Stimulated activated CD4-positive, alpha-beta T cell treated with anti-CD3 and anti-CD28 coated beads, TNF-alpha, amount 100 ng/mL, for 4 hours (primary cell): ENCODE measurements at regions not wholly inside any gene's neighbourhood (a gene's known extent, or its start where the extent isn't known, plus 50 kb on each side); places are given as distances from the start of the nearest gene placed in this dataset.

ENCODE experiments used
- DNase-seq, 3 experiments: peaks; one replicate each; pipeline ENCODE4 v3.0.0-alpha.2; 2020; ENCODE audit warnings: low read depth in 3 of 3

DNA sequence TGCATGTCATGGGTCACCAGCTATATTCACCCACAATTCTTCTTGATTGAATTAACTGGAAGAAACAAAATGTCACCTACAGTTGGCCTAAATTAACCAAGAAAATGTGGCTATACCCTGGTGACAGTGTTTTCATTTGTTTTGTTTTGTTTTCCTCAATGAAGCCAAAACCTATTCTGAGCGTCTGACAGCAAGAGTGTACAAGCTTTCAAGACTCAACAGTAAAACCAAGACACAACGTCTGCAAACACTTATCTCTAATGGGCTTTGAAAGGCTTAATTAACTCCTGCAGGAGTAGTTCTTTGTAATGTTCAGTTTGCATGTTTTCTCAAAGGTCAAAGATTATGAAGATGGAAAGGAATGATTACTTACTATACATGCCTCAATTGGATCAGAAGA lies 827.6 kb upstream of the KLHL29 start:
- no peak for DNase-seq

DNA sequence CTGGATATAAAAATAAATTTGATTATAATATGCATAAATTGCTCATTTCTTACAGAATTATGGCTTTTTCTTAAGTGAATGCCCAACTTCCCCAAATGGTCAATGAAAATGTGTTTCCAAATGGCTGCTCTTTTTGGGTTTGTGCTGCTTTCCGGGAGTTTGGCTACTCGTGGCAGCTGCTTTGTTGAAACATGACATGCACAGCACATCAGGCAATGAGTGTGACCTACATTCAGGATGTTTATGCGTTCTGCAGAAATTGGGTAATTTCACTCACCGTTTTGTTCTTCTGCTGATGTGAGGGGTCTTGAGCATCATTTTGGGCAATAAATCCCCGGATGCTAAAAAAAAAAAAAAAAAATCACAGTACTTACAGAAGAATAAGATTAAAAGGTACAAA lies 825.0 kb upstream of the KLHL29 start:
- DNase-seq = no peak

DNA sequence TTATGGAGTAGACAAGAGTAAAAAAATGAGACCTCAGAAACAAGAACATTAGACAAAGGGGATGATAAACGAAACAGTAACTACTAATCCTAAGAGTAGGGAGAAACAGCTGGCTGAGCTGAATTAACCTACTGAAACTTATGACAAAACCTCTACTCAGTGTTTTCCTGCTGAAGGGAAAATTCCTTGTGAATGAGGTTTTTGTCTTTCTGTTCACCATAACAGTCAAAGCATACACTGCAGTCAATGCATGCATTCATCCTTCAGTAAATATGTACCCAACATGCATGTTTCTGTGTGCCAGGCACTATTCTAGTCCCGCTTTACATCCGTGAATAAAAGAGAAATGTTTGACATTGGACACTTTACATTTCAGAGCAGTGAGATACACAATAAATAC lies 805.6 kb upstream of the KLHL29 start:
- no peak for DNase-seq

DNA sequence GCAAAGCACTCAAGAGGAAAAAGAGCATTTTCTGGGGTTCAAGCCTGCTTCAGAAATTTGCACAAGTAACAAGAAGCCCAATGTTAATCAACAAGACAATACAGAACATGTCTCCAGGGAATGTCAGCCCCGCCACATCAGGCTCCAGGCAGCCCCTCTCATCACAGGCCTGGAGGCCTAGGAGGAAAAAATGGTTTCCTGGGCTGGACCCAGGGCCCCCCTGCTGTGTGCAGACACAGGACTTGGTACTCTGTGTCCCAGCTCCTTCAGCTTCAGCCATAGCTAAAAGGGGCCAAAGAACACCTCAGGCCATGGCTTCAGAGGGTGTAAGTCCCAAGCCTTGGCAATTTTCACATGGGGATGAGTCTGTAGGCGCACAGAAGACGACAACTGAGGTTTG lies 802.9 kb upstream of the KLHL29 start:
- DNase-seq = no peak

DNA sequence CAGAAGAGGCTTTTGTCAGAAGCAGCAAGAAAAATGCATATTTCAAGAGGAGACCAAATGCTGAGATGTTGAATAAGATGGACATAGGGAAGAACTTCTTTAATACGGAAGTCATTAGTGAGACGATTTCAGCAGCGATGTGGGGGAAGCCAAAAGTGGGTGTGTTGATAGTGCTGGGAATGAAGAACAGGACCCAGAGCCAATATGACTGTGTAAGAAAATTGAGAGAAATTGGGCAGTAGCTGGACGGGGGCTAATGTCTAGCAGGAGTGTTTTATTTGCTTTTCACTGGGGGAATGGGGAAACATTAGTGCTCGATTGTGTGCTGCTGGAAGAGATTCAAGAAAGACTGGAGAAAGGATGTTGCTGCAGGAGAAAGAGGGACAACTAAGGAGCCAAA lies 788.7 kb upstream of the KLHL29 start:
- no peak for DNase-seq

DNA sequence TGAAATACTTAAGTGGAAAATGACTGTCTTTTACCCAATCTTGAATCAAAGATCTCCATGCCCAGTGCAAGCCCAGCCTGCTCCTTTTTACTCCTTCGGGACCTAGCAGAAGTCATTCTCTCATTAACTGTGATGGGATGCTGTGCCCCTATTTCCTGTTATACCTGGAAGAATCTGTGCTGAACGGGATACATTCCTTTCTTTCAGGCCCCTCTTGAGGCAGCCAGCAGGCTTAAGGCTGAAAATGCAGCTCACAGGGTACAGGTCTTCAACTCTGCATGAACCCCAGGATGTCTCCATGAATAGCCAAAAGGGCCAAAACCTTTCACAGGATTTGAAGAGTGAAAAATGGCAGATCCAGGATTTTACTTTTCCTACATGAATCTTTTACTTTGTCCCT lies 784.8 kb upstream of the KLHL29 start:
- no peak for DNase-seq

DNA sequence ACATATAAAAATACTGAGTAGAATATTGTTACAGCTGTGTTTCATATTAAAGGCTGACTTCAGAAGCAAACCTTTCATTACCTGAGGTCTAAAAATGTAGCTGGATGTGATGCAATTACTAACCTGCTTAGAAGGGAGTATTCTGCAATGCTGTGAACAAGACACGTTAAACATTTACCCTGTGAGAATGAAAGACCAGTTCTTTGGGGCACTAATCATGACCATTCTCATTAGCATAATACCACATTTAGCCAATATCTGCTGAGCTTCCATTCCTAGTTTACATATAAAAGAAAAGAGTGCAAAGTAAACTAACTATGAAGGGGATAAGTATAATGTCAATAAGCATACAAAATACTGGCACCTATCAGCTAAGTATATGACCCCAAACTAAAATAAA lies 784.0 kb upstream of the KLHL29 start:
- DNase-seq = no peak

DNA sequence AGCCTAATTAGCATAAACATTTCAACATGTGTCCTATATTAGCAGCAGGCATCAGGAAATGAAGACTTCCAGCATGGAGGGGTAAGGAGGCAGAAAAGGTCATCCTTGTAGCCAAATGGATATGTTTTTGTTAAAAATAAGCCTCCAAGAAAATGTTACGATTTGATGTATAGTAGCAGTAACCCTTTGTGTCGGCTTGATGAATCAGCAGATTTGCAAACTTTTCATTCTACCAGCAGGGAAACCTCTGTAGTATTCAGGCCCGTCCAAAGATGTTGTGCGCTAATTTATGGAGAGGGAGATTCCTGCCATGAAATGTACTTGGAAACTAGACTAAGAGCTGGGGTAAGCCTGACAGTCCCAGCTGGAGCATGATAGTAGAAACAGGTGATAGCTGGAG lies 780.8 kb upstream of the KLHL29 start:
- DNase-seq = no peak

DNA sequence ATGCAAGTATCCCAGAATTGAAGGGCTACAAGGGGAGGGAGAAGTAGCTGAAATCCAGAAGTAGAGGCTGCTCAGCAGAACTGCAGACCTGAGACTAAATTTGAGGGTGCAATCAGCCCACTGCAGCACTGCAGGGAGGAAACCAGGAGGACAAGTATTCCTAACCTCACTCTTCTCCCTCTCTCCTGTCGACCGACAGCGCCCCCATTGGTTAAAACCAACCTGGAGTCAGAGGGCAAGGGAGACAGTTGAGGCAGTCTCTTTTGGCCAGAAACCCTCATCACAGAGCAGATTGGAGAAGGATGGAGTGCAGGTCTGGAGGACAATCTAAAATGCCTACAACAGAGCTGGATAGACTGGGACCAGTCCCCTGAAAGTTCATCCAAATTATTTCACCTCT lies 768.9 kb upstream of the KLHL29 start:
- no peak for DNase-seq

DNA sequence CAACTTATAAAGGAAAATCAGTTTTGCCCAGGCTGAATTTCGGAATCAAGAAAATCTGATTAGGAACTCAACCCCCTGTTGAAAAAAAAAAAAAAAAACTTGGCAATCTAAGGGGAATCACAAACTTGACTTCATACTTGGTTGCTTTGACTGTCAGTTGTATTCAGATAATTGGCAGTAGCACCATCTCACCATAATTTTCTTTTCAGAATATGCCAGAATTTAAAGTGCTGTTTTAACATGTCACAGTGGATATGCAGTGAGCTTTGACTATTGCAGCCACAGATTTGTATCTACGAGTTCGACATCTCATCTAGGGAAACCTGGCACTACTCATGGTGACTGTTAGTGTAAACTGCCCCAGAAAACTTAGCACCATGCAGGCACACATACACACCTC lies 761.4 kb upstream of the KLHL29 start:
- DNase-seq = no peak

DNA sequence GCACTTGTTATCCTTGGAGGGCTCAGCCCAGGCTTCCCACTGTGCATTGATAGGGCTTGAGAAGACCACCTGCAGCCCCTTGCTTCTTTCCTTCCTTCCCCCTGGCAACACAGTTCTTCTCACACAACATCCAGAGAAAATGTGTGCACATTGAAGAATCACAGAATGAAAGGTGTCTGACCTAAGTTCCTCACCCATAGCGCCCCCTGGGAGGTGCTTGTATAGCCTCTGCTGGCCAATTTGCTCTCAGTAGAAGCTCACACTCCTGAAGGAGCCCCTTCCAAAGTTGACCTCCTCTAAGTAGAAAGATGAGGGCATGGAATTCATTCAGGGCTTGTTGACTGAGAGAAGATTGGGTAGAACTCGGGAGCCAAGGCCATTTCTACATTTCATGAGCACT lies 758.4 kb upstream of the KLHL29 start:
- DNase-seq = no peak

DNA sequence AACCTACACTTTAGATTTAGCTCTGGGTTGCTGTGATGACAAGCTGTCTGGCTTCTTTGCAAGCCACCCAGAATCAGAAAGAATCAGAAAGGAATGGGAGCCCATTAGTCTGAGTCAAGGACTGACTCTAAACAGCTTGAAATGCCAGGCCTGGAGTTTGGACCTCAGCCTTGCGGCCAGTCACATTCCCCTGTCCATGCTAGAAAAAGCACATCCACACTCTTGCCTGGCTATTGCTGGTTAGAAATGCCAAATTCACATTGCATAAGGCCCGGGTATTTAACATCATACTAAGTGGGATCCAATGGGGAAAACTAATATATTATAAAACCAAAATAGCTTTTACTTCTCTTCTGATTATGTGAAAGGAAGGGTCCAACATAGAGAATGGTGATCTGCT lies 756.8 kb upstream of the KLHL29 start:
- DNase-seq = no peak

DNA sequence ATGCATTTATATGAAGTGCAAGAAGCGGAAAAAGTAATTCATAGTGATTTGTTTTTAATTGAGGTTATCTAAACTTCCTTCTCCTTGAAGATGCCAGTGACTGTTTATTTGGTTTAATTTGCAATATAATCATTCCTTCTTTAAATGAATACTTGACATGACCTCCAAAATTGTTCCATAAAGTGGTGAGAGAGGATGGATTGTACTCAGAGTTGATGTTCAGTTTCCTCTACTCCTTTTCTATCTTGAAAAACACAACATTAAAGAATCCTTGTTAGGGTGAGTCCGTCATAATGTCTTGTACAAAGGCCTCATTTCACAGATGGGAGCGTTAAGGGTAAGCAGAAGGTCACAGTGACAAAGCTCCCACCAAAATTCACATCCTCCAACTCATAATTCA lies 756.1 kb upstream of the KLHL29 start:
- DNase-seq = no peak

DNA sequence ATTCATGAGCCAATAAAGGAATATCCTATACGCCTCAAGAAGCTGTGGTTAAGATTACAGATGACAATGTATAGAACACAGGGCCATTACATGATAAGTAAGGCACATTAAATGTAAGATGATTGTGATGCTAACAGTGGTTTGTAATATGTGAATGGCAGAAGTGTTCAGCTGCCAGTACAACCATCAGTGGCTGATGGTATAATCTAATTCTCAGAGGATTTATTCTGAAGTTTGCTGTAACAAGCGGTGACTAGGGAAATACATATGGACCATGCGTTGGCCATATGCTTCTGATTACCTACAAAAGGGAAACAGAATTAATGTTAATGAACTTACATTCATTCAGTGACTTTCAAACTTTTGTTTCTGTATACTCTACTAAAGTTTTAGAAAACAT lies 750.8 kb upstream of the KLHL29 start:
- DNase-seq = no peak

DNA sequence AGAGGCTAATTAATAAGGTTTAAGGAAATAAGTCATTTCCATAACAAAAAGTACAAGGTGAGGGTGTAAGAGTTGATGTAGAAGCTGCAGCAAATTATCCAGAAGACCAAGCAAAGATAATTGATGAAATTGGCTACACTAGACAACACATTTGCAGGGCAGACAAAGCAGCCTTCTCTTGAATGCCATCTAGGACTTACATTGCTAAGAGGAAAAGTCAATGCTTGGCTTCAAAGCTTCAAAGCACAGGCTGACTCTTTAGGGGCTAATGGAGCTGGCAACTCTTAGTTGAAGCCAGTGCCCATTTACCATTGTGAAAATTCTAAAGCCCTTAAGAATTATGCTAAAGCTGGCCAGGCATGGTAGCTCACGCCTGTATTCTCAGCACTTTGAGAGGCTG lies 728.6 kb upstream of the KLHL29 start:
- DNase-seq = no peak

DNA sequence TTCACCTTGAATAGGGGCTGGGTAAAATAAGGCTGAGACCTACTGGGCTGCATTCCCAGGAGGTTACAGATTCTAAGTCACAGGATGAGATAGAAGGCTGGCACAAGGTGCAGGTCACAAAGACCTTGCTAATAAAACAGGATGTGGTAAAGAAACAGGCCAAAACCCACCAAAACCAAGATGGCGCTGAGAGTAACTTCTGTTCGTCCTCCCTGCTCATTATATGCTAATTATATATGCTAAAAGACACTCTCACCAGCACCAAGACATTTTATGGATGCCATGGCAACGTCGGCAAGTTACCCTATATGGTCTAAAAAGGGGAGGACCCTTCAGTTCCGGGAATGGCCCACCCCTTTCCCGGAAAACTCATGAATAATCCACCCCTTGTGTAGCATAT lies 711.5 kb upstream of the KLHL29 start:
- no peak for DNase-seq

DNA sequence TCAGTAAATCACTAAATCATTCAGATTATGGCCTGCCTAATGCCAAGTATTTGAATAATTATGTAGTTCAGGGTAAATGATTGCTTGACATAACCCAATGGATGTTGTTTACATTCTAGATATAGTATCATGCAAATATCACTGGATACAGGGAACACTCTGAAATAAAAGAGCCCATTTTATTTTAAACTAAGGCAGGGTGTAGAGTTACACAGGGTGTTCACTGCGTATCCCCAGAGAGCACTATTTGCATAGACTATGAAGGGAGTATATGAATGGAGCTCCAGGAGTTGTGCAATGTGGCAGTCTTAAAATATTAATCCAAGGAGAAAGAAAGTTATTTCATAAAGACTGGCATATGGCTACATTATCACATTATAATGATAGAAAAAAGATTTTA lies 701.1 kb upstream of the KLHL29 start:
- DNase-seq = no peak

DNA sequence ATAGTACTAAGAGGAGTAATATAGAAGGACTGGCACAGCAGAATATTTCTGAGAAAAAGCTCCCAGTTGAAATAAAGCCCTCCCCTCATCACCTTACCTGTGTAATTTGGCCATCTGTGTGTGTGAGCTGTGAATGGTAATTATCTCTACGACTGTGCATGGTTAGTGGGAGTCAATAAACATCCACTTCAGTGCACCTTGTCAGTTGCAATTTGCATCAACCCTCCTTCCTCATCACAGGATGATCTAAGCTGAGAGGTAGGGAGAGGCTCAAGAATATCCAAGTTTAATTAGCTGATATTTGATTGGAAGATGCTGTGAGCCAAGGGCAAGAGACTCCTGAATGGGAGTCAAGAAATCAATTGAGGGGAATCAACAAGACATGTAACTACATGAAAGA lies 694.9 kb upstream of the KLHL29 start:
- no peak for DNase-seq

DNA sequence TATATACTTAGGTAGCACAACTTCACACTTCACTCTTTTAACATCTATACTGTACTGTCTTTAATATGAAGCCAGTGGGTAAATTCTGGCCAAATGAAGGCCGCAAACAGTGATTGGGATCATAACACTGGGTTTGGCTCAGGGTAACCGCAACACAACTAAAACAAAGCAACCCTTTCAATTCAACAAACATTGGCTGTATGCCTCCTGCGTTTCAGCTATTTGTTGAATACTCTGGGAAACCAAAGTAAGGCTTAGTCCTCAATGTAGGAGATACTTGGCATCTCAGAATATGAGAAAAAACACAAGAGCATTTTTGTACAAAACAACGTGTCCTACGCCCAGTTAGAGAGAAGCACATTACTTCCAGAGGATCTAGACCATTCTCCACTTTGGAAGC lies 693.3 kb upstream of the KLHL29 start:
- DNase-seq = no peak

DNA sequence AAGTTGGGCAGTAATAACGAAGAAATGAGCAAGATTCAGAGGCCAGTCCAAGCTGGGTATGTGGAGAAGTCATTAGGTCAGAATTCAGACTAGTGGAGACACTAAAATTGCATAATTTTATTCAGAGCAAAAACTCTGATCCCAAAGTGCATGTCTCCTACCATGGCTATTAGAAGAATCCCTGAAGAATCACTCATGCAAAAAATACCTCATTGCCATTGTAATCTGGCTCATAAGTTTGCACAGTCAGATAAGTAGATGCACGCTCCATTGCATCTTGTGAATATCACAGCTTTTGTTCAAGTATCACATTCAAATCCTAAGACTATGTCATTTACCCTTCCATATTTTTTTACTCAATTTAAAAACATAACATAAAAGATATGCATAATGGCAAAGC lies 692.2 kb upstream of the KLHL29 start:
- no peak for DNase-seq

DNA sequence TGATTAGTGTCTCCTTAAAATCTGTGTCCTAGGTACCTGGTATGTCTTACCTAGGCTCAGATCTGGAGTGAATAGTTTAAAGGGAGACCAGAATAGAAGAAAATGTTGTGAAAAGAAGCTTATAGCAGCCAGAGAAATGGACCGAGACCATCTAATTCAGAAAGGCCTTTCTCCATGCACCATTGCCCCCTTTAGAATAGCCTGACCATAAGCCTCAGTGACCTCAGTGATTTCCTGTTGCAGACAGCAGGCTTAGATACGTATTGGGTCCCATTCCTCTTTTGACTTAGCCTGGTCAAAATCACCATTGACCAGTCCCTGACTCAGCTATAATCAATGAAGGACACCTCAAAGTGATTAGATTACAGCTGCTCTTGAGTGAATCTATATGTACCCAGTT lies 690.7 kb upstream of the KLHL29 start:
- no peak for DNase-seq

DNA sequence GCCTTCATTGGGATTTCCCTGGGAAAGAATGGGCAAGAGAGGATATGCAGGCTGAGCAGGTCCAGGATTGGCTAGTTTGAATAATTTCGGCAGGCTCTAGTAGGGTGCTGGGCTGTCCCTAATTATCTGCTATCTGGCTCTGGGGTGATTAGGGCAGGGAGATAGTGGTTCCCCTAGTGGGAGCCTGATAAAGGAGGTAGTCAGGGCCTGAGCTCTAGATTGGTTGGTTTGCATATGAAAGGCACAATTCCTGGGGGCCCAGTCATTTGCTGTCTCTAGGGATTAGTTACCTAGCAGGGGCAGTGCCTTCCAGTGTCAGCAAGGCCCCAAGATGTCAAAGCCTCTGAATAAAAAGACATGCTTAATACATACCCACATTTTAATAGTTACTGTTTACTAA lies 690.1 kb upstream of the KLHL29 start:
- DNase-seq = no peak

DNA sequence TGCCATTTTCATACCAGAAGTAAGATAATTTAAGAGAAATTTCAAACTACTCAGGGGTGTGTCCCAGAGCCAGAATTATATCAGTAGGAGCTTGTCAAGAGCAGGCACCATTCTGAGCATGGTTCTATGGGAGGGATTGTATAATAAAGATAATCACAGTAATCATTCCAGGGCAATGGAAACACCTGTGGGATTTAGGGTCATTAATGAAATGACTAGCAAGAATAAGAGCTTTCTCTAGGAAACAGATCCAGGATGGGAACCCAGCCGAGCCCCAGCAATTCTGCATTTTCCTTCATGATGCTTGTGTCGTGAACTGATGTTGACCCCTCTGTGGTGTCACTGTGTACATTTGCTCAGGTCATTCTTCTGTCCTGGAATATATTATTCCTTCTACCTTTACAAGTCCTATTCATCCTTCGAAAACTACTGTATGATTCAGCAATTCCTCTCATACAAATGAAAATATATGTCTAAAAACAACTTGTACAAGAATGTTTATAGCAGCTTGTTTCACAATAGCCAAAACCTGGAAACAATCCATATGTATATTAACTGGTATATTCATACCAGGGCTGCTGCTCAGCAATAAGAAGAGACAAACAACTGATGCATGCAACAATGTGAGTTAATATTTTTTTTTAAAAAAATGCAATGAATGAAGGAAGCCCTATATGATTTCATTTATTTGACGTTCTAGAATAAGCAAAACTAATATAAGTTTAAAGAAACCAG lies 687.8 kb upstream of the KLHL29 start:
- DNase-seq = no peak

DNA sequence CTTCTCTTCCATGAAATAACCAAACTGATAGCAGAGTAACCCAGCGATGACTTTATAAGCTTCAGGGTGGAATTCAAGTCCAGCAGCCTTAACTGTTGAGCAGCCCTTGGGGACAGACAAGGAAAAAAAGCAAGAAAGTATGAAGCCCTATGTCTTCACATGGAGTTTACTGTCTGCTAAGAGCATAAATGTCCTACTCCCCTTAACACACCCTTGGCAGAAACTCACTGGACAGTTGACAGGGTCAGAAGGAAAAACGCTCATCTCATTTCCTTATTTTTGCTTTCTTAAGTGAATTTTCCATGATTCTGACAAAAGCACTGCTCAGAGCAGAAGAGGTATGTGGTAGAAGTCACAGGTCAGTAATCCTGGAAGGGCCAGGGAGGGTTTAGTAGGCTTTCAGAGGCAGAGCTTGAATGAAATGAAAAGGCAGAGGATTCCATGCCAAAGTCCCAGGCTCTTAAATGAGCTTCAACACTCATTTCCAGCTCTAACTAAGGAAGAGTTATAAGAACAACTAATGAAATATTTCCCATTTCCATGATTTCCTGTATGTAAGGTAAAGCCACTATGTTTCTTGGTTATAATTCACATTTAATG lies 683.3 kb upstream of the KLHL29 start:
- DNase-seq = no peak
